Stimulated activated CD4-positive, alpha-beta T cell treated with anti-CD3 and anti-CD28 coated beads, Interleukin-12 subunit alpha, Interleukin-12 subunit beta, amount 100 ng/mL, for 4 hours (primary cell): ENCODE measurements at regions not wholly inside any gene's neighbourhood (a gene's known extent, or its start where the extent isn't known, plus 50 kb on each side); places are given as distances from the start of the nearest gene placed in this dataset.

ENCODE experiments used
- DNase-seq: peaks from one replicate; pipeline ENCODE4 v3.0.0-alpha.2; 2020

DNA sequence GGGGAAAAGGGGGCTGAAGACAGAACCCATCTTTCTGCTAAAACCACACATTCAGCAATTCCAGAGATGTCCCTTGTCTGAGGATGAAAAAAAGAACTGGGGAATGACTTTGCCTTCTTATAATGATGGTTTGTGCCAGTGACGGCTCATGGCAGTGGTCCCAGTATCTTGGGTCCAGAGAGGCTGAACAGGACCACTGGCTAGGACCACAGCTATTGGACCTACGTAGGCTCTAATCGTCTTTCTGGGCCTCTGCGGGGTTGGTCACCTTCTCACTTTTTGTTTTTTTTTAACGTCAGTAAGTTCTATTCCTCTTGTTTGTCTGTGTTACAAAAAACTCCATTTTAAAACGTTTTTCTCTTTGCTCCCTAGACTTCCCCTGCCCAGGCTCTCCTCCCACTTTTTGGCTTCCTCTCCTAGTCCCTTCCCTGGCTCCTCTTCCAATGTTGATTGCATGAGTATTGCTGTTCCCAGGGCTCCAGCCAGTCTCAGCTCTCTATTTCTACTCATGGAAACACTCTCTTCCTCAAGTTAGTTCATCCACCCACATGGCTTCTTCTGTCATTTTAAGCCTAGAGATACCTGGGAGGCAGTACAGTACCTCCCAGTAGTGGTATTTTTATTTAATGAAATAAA is 52.6 kb upstream of the STX18 start:
- DNase-seq, result no peak

DNA sequence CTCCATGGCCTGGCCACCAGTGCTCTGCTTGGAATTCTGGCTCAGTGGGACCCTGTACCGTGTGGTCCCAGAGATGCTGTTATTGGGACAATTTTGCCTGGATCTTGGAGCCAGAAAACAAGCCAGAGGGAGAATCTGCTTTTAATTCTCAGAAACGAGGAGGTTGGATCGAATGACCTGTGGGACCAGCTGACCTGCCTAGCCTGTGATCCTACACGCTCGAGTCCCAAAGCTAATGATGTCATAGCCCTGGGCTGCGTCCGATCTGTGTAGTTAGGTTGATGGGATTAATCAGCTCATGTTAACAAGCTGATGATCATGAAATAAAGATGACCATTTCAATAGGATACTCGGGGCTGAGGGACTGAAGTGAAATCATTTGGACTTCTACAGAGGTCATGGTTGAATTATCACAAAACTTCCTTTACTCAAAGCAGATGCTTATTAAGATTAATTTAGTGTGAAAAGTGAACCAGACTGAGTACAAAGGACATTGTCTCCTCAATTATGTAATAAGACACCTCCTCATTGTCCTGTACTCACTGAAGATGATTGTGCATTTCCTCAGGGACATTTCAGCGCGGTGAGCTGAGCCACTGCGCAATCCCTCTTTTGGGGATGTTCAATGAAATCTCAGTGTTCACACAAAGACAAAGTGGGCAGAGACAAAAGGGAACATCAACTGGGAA is 51.9 kb upstream of the STX18 start:
- no peak for DNase-seq

DNA sequence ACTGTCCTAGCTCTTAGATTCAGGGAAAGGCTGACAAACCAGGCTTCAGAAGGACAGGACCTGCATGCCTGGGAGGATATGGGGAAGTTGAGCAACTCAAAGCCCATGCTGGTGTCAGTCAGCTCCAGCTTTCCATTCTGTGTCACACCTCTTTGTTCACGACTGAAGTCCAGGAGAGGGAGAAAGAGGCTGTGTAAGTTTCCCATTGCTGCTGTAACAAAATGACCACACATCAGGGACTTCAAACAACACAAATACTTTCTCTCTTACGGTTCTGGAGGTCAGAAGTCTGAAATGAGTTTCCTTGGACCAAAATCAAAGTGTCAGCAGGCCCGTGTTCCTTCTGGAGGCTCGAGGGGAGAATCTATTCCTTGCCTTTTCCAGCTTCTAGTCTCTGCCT is 50.6 kb upstream of the STX18 start:
- DNase-seq, result no peak
